BE2C (cell line): ENCODE measurements at regions not wholly inside any gene's neighbourhood (a gene's known extent, or its start where the extent isn't known, plus 50 kb on each side); places are given as distances from the start of the nearest gene placed in this dataset.
A peak's percentile ranks its signal among the peaks of the same experiment; 100 is the strongest.
"Not testable (repeated sequence)": the region's sequence is repeated elsewhere in the genome, so short reads cannot be mapped to it uniquely, and the experiment has no call there.

ENCODE experiments used
- DNase-seq: peaks from one replicate; pipeline ENCODE4 v3.0.0-alpha.2; 2020
- H3K27me3 ChIP-seq: fragments of 250-450 bp; sonication (Bioruptor Pico); 2 replicates; pipeline ENCODE4 v1.5.1; 2020; ENCODE audit warnings: mild to moderate bottlenecking
- H3K36me3 ChIP-seq: fragments of 250-450 bp; sonication (Bioruptor Pico); 2 replicates; pipeline ENCODE4 v1.5.1; 2020; ENCODE audit warnings: mild to moderate bottlenecking
- H3K4me1 ChIP-seq: fragments of 250-450 bp; sonication (Bioruptor Pico); 2 replicates; pipeline ENCODE4 v1.5.1; 2020
- H3K4me3 ChIP-seq: 2 replicates; pipeline ENCODE4 v1.5.1; 2011; ENCODE audit warnings: low read depth, low read length
- H3K9me3 ChIP-seq: fragments of 250-450 bp; sonication (Bioruptor Pico); 2 replicates; pipeline ENCODE4 v1.5.1; 2020
- TF ChIP-seq, protein P1 (sequence below): IDR thresholded peaks from 2 replicates; pipeline ENCODE4 v1.5.1; 2012; ENCODE audit warnings: mild to moderate bottlenecking, low read depth, low read length

DNA sequence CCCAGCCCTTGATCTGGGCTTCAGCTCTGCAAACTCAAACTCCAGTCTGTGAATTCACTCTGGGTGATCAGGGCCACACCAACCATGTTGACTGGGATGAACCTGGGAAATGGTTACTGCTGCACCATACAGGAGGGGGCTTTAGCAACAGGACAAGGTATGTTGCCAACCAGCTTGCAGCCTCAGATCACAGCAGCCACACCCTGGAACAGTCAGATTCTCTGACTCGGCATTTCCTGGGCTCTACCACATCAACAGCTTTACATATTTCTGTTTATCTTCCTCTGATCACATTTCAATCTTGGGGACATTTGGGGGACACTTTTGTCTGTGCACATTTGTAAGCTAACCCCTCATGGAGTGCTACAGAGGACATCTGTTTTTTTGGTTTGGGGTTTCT is 267.0 kb upstream of the NCAM1 start:
- TF ChIP-seq, protein P1, sequence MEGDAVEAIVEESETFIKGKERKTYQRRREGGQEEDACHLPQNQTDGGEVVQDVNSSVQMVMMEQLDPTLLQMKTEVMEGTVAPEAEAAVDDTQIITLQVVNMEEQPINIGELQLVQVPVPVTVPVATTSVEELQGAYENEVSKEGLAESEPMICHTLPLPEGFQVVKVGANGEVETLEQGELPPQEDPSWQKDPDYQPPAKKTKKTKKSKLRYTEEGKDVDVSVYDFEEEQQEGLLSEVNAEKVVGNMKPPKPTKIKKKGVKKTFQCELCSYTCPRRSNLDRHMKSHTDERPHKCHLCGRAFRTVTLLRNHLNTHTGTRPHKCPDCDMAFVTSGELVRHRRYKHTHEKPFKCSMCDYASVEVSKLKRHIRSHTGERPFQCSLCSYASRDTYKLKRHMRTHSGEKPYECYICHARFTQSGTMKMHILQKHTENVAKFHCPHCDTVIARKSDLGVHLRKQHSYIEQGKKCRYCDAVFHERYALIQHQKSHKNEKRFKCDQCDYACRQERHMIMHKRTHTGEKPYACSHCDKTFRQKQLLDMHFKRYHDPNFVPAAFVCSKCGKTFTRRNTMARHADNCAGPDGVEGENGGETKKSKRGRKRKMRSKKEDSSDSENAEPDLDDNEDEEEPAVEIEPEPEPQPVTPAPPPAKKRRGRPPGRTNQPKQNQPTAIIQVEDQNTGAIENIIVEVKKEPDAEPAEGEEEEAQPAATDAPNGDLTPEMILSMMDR = no peak
- Histone ChIP-seq H3K27me3 (no peaks in the 10 kb centered on the region), H3K4me1 (peaks cover 27% of the 10 kb centered on the region), H3K4me3 (no peak overlapping the region), H3K9me3 (no peaks in the 10 kb centered on the region), H3K36me3 (no peaks in the 10 kb centered on the region)
- no peak for DNase-seq

DNA sequence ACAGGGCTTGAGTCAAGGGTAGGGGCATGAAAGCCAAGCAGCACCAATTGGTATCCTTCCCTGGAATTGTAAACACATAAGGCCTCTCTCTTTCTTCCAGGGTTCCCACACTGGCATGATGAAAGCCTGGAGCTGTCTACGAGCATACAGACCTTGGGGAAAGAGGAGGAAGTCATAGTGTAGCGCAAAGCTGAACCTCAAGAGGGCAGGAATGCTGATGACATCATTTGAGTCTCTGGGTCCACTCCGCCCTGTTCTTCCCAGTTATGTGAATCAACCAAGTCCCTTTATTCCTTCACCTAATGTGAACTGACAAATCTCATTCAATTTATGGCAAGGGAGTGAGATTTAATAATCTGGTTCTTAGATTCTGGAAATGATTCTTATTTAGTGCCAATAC is 266.4 kb upstream of the NCAM1 start:
- Histone ChIP-seq H3K4me1 (peaks cover 21% of the 10 kb centered on the region), H3K27me3 (no peaks in the 10 kb centered on the region), H3K9me3 (no peaks in the 10 kb centered on the region), H3K36me3 (no peaks in the 10 kb centered on the region), H3K4me3 (no peak overlapping the region)
- no peak for DNase-seq
- TF ChIP-seq, protein P1 = no peak; the same call in none of the 2 replicates

DNA sequence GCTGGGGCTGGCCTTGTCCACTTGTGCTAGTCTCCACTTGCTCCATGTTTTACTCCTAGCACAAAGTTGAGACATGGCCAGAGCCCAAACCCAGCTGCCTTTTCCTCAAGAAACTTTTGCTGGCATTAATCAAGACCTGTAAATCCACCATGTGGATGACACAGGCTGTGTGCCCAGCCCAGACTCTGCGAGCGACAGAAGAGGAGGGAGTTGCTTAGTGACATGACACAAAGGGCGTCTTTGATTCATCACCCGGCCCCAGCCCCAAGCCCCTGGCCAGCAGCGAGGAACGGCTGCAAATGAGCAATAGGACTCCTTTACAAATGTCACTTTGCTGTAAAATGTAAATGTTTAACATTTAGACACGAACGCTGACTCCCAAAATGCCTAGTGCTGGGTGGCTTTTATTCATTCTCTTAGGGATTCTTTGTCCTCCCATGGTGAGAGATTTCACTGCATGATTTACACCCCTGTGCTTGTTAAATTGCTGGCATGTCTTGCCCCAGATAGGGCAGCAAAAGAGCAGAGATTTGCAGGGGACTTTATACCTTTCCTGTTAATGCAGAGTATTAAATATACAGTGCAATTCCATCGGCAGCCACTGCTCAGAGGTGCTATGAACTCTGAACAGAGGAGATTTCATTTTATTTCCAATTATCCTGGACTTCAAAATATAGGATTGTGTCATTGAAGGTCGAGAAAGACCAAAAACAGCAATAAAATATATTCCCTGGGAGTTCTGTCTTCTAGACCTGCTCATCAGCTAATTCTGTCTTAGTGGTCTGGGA is 263.6 kb upstream of the NCAM1 start:
- no peak for DNase-seq
- TF ChIP-seq, protein P1 = peak; percentile 35
- H3K27me3 ChIP-seq = no peaks in the 10 kb centered on the region

DNA sequence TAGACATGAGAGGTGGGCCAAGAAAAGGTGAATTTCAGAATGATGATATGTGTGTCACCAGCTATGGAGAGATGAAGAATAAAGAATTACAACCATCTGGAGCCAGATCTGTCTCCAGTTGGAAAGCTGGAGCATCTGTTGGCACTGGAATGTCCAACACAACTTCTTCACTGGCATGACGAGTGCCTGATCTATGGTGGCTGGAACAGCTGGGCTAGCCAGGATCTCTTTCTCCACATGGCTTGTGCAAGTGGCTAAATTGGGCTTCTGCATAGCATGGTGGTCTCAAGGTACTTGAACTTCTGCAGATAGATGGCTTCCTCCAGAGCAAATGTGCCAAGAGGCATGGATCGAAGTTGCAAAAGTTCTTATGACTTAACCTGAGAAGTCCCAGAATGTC is 256.1 kb upstream of the NCAM1 start:
- TF ChIP-seq, protein P1 = no peak
- no peaks in the 10 kb centered on the region for H3K36me3 ChIP-seq
- H3K4me3 ChIP-seq = no peak overlapping the region
- no peak for DNase-seq
- H3K4me1 ChIP-seq = no peaks in the 10 kb centered on the region
- no peaks in the 10 kb centered on the region for H3K27me3 ChIP-seq
- H3K9me3 ChIP-seq = no peaks in the 10 kb centered on the region

More for the DNA sequence above, 263.6 kb upstream of the NCAM1 start:
- Histone ChIP-seq H3K9me3 (no peaks in the 10 kb centered on the region), H3K36me3 (no peaks in the 10 kb centered on the region), H3K4me3 (no peak overlapping the region), H3K4me1 (peaks cover 18% of the 10 kb centered on the region)

DNA sequence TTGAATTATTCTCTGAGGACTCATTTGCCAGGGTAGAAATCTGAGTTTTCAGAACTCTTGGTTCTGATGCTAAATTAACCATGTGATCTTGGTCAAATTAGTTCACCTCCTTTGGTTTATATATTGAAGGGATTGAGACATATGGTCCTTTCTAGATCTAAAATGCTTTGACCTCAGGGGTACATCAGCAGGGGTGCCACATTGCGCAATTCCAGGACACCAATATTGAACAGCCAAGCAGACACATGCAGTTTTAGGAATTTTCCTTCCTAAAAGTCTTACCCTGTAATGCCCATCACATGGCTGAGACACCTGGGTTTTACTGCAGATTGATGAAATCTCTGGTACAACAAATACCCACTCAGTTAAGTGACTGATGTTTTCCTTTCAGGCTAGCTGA is 254.4 kb upstream of the NCAM1 start:
- TF ChIP-seq, protein P1 = no peak
- H3K9me3 ChIP-seq = no peaks in the 10 kb centered on the region
- H3K27me3 ChIP-seq = no peaks in the 10 kb centered on the region
- no peak for DNase-seq
- no peak overlapping the region for H3K4me3 ChIP-seq
- no peaks in the 10 kb centered on the region for H3K36me3 ChIP-seq
- H3K4me1 ChIP-seq = no peaks in the 10 kb centered on the region

DNA sequence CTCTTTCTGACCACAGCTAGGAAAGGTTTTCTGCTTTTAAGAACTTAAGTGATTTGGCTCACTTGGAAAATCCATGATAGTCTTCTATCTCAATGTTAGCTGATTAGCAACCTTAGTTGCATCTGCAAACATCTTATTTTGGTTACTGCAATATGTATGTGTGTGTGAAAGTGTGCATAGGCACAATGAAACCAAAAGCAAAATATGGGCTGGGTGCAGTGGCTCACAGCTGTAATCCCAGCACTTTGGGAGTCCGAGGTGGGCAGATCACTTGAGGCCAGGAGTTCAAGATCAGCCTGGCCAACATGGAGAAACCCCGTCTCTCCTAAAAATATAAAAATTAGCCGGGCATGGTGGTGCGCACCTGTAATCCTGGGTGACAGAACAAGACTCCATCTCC is 246.9 kb upstream of the NCAM1 start:
- H3K9me3 ChIP-seq, H3K36me3 ChIP-seq, H3K27me3 ChIP-seq, H3K4me3 ChIP-seq, DNase-seq, H3K4me1 ChIP-seq: not testable (repeated sequence)
